Smooth muscle cell (in vitro differentiated cells): ENCODE measurements at regions not wholly inside any gene's neighbourhood (a gene's known extent, or its start where the extent isn't known, plus 50 kb on each side); places are given as distances from the start of the nearest gene placed in this dataset.

Source experiments
- DNase-seq: peaks from one replicate; lab custom pipeline; 2025; ENCODE audit not compliant: unreplicated experiment; lab: John Stamatoyannopoulos, UW
- H2AFZ ChIP-seq: fragments of 200-600 bp; sonication (generic); 2 replicates; pipeline ENCODE4 v1.6.0; 2016; ENCODE audit warnings: antibody characterized with exemption, low read depth, mild to moderate bottlenecking
- H3F3A ChIP-seq: fragments of 200-600 bp; sonication (generic); 2 replicates; pipeline ENCODE4 v1.6.0; 2017; ENCODE audit warnings: antibody characterized with exemption, low read depth
- H3K27ac ChIP-seq: fragments of 200-600 bp; sonication (generic); 2 replicates; pipeline ENCODE4 v1.5.1; 2016; ENCODE audit warnings: low read depth, mild to moderate bottlenecking
- H3K27me3 ChIP-seq: fragments of 200-600 bp; sonication (generic); 2 replicates; pipeline ENCODE4 v1.6.1; 2016; ENCODE audit warnings: low read depth, mild to moderate bottlenecking
- H3K36me3 ChIP-seq: fragments of 200-600 bp; sonication (generic); 2 replicates; pipeline ENCODE4 v1.5.1; 2016; ENCODE audit warnings: low read depth
- H3K4me1 ChIP-seq: fragments of 200-600 bp; sonication (generic); 2 replicates; pipeline ENCODE4 v1.5.1; 2016; ENCODE audit warnings: low read depth
- H3K4me2 ChIP-seq: fragments of 200-600 bp; sonication (generic); 2 replicates; pipeline ENCODE4 v1.6.0; 2016; ENCODE audit warnings: mild to moderate bottlenecking
- H3K4me3 ChIP-seq: fragments of 200-600 bp; sonication (generic); 2 replicates; pipeline ENCODE4 v1.5.1; 2016; ENCODE audit warnings: mild to moderate bottlenecking
- H3K79me2 ChIP-seq: fragments of 200-600 bp; sonication (generic); 2 replicates; pipeline ENCODE4 v1.6.0; 2016; ENCODE audit warnings: low read depth, mild to moderate bottlenecking
- H3K9ac ChIP-seq: fragments of 200-600 bp; sonication (generic); 2 replicates; pipeline ENCODE4 v1.6.0; 2016; ENCODE audit warnings: low read depth
- H3K9me3 ChIP-seq: fragments of 200-600 bp; sonication (generic); replicated peaks from 2 replicates; pipeline ENCODE4 v1.5.1; 2016; ENCODE audit warnings: low read depth
- H4K20me1 ChIP-seq: fragments of 200-600 bp; sonication (generic); 2 replicates; pipeline ENCODE4 v1.6.0; 2016; ENCODE audit warnings: low read depth
- CTCF ChIP-seq: fragments of 200-600 bp; sonication (generic); IDR thresholded peaks from 2 replicates; pipeline ENCODE4 v1.5.1; 2017; ENCODE audit warnings: borderline replicate concordance, mild to moderate bottlenecking, antibody characterized with exemption; ENCODE audit not compliant: insufficient read depth, poor library complexity, severe bottlenecking
- WGBS: methylation state at CpG from one replicate; pipeline ENCODE4 v1.1.7; 2016; ENCODE audit warnings: low lambda C conversion rate; 5-methylcytosine and 5-hydroxymethylcytosine counted together

GRCh38 chr7:125526092-125526491 lies 596.5 kb upstream of the POT1 start:
- Histone ChIP-seq H3K4me3 (no peak overlapping the region), H3K27ac (no peak overlapping the region), H3K9me3 (no peaks in the 10 kb centered on the region), H3K9ac (no peak overlapping the region), H3K36me3 (no peaks in the 10 kb centered on the region), H3K4me2 (no peak overlapping the region), H3K27me3 (no peaks in the 10 kb centered on the region), H3K4me1 (no peaks in the 10 kb centered on the region), H2AFZ (no peak overlapping the region), H3F3A (no peaks in the 10 kb centered on the region), H3K79me2 (no peaks in the 10 kb centered on the region), H4K20me1 (no peaks in the 10 kb centered on the region)
- DNase-seq = no peak
- no peak for TF ChIP-seq CTCF
- 95% methylated on average over 1 of the region's 1 CpG for WGBS

DNA sequence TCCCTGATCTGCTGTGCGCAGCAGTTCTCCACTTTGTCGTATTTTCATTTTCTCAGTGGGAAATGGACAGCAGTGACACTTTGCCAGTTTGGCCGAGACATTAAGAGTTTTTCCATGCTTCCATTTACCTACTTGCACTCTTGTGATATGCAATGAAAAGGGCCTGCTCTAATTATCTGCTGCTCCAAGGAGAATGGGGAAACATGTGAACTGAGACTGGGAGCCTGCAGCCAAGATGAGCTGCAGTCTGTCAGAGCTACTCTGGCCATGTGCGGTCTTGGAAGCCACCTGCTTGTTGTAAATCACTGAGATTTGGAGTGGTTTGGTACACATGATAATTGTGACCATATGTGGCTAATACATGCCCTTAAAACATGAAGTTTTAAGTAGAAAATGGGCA lies 586.6 kb upstream of the POT1 start:
- Histone ChIP-seq H3K4me2 (no peak overlapping the region), H3K4me1 (no peaks in the 10 kb centered on the region), H3K9me3 (no peaks in the 10 kb centered on the region), H3K79me2 (no peaks in the 10 kb centered on the region), H4K20me1 (no peaks in the 10 kb centered on the region), H3F3A (no peaks in the 10 kb centered on the region), H3K9ac (no peak overlapping the region), H3K27ac (no peak overlapping the region), H3K27me3 (no peaks in the 10 kb centered on the region), H2AFZ (no peak overlapping the region), H3K4me3 (no peak overlapping the region), H3K36me3 (no peaks in the 10 kb centered on the region)
- DNase-seq = no peak
- no peak for TF ChIP-seq CTCF
- WGBS = 92% methylated on average over 4 of the region's 4 CpGs

- no peak for DNase-seq
- H3K4me1 ChIP-seq = no peaks in the 10 kb centered on the region
- WGBS = 63% methylated on average over 1 of the region's 1 CpG
- no peaks in the 10 kb centered on the region for H4K20me1 ChIP-seq
- no peaks in the 10 kb centered on the region for H3K36me3 ChIP-seq
- no peaks in the 10 kb centered on the region for H3K9me3 ChIP-seq
- no peaks in the 10 kb centered on the region for H3F3A ChIP-seq
- H2AFZ ChIP-seq = no peak overlapping the region
- TF ChIP-seq CTCF = no peak
- H3K4me3 ChIP-seq = no peak overlapping the region
- no peaks in the 10 kb centered on the region for H3K27me3 ChIP-seq
- no peak overlapping the region for H3K4me2 ChIP-seq
- no peak overlapping the region for H3K27ac ChIP-seq
- H3K9ac ChIP-seq = no peak overlapping the region
- H3K79me2 ChIP-seq = no peaks in the 10 kb centered on the region
These were observed 582.7 kb upstream of the POT1 start for GRCh38 chr7:125512373-125512772.

DNA sequence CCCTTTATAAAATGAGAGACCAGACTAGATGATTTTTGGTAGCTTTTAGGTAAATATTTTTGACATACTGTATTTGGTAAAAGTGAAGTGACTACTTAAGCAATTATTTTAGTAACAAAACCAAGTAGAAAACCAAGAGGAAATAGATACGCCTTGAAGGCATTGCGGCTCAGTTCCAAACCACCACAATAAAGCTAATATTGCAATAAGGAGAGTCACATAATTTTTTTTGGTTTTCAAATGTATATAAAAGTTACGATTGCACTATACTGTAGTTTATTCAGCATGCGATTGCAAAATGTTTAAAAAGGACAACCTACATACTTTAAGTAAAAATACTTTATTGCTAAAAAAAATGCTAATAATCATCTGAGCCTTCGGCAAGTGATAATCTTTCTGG lies 581.7 kb upstream of the POT1 start:
- H3K36me3 ChIP-seq = no peaks in the 10 kb centered on the region
- 93% methylated on average over 5 of the region's 5 CpGs for WGBS
- H3K4me3 ChIP-seq = no peak overlapping the region
- H3K79me2 ChIP-seq = no peaks in the 10 kb centered on the region
- no peaks in the 10 kb centered on the region for H3K27me3 ChIP-seq
- DNase-seq = no peak
- H3K4me2 ChIP-seq = no peak overlapping the region
- no peaks in the 10 kb centered on the region for H3K4me1 ChIP-seq
- H2AFZ ChIP-seq = no peak overlapping the region
- no peak overlapping the region for H3K9ac ChIP-seq
- no peaks in the 10 kb centered on the region for H4K20me1 ChIP-seq
- no peaks in the 10 kb centered on the region for H3K9me3 ChIP-seq
- no peak for TF ChIP-seq CTCF
- H3F3A ChIP-seq = no peaks in the 10 kb centered on the region
- no peak overlapping the region for H3K27ac ChIP-seq
